ENCODE measurements at regions not wholly inside any gene's neighbourhood (a gene's known extent, or its start where the extent isn't known, plus 50 kb on each side); places are given as distances from the start of the nearest gene placed in this dataset.

DNA sequence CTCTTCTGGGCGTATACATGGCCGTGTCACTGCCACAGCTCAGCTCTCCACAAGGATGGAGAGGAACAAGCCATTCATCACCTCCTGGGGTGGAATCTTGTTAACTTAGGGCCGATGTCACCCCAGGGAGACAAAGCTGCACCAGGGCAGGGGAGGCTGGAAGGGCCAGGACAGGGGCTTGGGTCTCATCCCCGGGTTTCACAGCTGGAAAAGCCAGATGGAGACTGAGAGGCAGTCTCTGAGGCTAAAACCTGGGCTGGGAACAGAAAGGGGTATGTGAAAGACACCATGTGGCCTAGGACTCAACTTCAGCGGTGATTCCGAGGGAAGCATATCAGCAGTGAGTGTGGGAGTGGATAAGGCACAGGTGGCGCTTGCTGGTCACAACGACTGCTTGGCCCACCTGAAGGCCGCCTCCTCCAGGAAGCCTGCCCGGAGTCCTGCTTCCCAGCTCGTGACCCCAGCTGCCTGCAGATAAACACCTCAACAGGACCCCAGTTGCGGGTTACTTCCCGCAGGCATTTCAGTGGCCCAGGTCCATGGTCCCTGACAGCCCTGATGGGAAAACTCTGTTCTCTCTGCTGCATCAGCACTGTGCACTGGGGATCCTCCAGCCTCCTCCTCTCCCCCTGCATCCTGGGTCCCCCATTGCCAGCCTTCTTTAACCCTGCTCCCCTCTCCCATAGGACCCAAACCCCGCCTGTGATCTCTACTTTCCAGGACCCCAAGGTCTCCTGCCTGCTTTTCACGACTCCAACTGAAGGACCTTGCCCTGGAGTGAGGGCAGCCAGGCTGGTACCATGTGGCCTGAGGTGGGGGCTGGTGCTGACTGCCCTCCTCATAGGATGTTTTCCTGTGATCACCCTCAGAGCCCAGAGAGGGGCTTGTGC lies 51.7 kb upstream of the FCN1 start:
- TF ChIP-seq CTCF (IDR thresholded peaks at IDR 0.05): no peak
- no peak overlapping the region for H3K27ac Mint-ChIP-seq
- no peaks in the 10 kb centered on the region for H3K36me3 Mint-ChIP-seq (ENCODE audit: low read depth)
- H3K27me3 ChIP-seq (ENCODE audit: control insufficient read depth in 1 of 2, insufficient read depth in 2 of 2, low read length in 2 of 2): no peaks in the 10 kb centered on the region
- CTCF ChIA-PET: no interaction called here
- no peak for ATAC-seq (ENCODE audit: poor library complexity)
- no peak overlapping the region for H3K4me3 Mint-ChIP-seq
- peak in 1 of 14 experiments; percentile 14 for DNase-seq
- peaks cover 18% of the 10 kb centered on the region for H3K27me3 Mint-ChIP-seq
- POLR2A ChIA-PET: no interaction called here
- H3K9me3 Mint-ChIP-seq: no peaks in the 10 kb centered on the region
- no peak overlapping the region for H3K27ac ChIP-seq (ENCODE audit: low read depth in 1 of 2, low read length in 2 of 2)
- H3K9me3 ChIP-seq (ENCODE audit: control insufficient read depth in 1 of 2, insufficient read depth in 1 of 2, low read length in 2 of 2): peaks cover 0 to 6% of the 10 kb centered on the region in 2 experiments
- no peak overlapping the region for H3K4me3 ChIP-seq (ENCODE audit: low read length)
- H3K36me3 ChIP-seq (ENCODE audit: insufficient read depth, low read length): no peaks in the 10 kb centered on the region
- H3K4me1 ChIP-seq (ENCODE audit: insufficient read depth, low read length): no peaks in the 10 kb centered on the region
- H3K4me1 Mint-ChIP-seq (ENCODE audit: low read depth): no peaks in the 10 kb centered on the region
- intact Hi-C loops (cut with DNase I, micrococcal nuclease): no loop called here

- no peak for ATAC-seq (ENCODE audit: poor library complexity)
- Mint-ChIP-seq H3K4me1 (ENCODE audit: low read depth) (no peaks in the 10 kb centered on the region), H3K4me3 (no peak overlapping the region)
These were observed 52.5 kb upstream of the FCN1 start for GRCh38 chr9:134970198-134970597.

DNA sequence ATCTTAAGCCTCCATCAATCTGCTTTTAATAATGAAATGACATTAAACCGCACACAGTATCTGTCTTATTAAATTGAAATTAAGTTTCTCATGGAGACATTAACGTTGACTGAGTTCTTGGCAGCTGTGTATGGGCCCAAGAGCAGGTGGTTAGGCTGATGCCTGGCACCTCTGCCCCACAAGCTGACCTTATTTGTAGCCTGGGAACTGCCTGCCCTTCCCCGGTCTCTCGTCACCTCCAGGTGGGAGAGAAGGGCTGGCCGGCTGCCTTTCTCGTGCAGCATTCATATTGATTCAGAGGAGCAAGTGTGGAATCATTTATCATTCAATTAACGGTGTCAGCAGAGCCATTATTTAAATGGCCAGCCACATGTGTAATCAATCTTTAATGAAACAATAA lies 53.0 kb upstream of the FCN1 start:
- Histone ChIP-seq H3K9me3 (ENCODE audit: control insufficient read depth in 1 of 2, insufficient read depth in 1 of 2, low read length in 2 of 2) (peaks cover 0 to 2% of the 10 kb centered on the region in 2 experiments), H3K36me3 (ENCODE audit: insufficient read depth, low read length) (no peaks in the 10 kb centered on the region), H3K4me3 (ENCODE audit: low read length) (no peak overlapping the region), H3K4me1 (ENCODE audit: insufficient read depth, low read length) (no peaks in the 10 kb centered on the region), H3K27ac (ENCODE audit: low read depth in 1 of 2, low read length in 2 of 2) (no peak overlapping the region), H3K27me3 (ENCODE audit: control insufficient read depth in 1 of 2, insufficient read depth in 2 of 2, low read length in 2 of 2) (no peaks in the 10 kb centered on the region)
- H3K9me3 Mint-ChIP-seq: no peaks in the 10 kb centered on the region
- POLR2A ChIA-PET: no interaction called here
- H3K27me3 Mint-ChIP-seq: peaks cover 18% of the 10 kb centered on the region
- ATAC-seq (ENCODE audit: poor library complexity): no peak
- H3K27ac Mint-ChIP-seq: no peak overlapping the region
- TF ChIP-seq CTCF (IDR thresholded peaks at IDR 0.05): no peak
- H3K36me3 Mint-ChIP-seq (ENCODE audit: low read depth): no peaks in the 10 kb centered on the region
- H3K4me1 Mint-ChIP-seq (ENCODE audit: low read depth): no peaks in the 10 kb centered on the region
- DNase-seq: peak in 1 of 14 experiments; percentile 6
- no peak overlapping the region for H3K4me3 Mint-ChIP-seq
- CTCF ChIA-PET: no interaction called here
- intact Hi-C loops (cut with DNase I, micrococcal nuclease): no loop called here

More at GRCh38 chr9:134970198-134970597, 52.5 kb upstream of the FCN1 start:
- Histone ChIP-seq H3K4me1 (ENCODE audit: insufficient read depth, low read length) (no peaks in the 10 kb centered on the region), H3K27me3 (ENCODE audit: control insufficient read depth in 1 of 2, insufficient read depth in 2 of 2, low read length in 2 of 2) (no peaks in the 10 kb centered on the region), H3K9me3 (ENCODE audit: control insufficient read depth in 1 of 2, insufficient read depth in 1 of 2, low read length in 2 of 2) (peaks cover 0 to 6% of the 10 kb centered on the region in 2 experiments), H3K4me3 (ENCODE audit: low read length) (no peak overlapping the region), H3K27ac (ENCODE audit: low read depth in 1 of 2, low read length in 2 of 2) (no peak overlapping the region), H3K36me3 (ENCODE audit: insufficient read depth, low read length) (no peaks in the 10 kb centered on the region)
- H3K36me3 Mint-ChIP-seq (ENCODE audit: low read depth): no peaks in the 10 kb centered on the region
- H3K9me3 Mint-ChIP-seq: no peaks in the 10 kb centered on the region
- intact Hi-C loops (cut with DNase I, micrococcal nuclease): no loop called here
- no peak for DNase-seq
- H3K27me3 Mint-ChIP-seq: peaks cover 18% of the 10 kb centered on the region
- POLR2A ChIA-PET: no interaction called here
- TF ChIP-seq CTCF (IDR thresholded peaks at IDR 0.05): no peak
- CTCF ChIA-PET: no interaction called here
- H3K27ac Mint-ChIP-seq: no peak overlapping the region
